Activated CD8-positive, alpha-beta memory T cell treated with anti-CD3 and anti-CD28 coated beads for 48 hours (primary cell): ENCODE measurements at regions not wholly inside any gene's neighbourhood (a gene's known extent, or its start where the extent isn't known, plus 50 kb on each side); places are given as distances from the start of the nearest gene placed in this dataset.

Source experiments
- DNase-seq, 3 experiments: peaks; one replicate each; pipeline ENCODE4 v3.0.0-alpha.2; 2020; ENCODE audit warnings: low read depth in 2 of 3, low spot score in 2 of 3

GRCh38 chr13:22082437-22083100 is 411.7 kb downstream of the FGF9 start:
- no peak for DNase-seq

GRCh38 chr13:22085001-22085400 is 414.1 kb downstream of the FGF9 start:
- DNase-seq, result no peak

GRCh38 chr13:22086597-22087330 is 415.9 kb downstream of the FGF9 start:
- DNase-seq, result no peak

GRCh38 chr13:22090106-22090505 is 419.2 kb downstream of the FGF9 start:
- no peak for DNase-seq

- DNase-seq, result no peak
Measured at GRCh38 chr13:22091222-22091970, 420.5 kb downstream of the FGF9 start.

GRCh38 chr13:22091971-22092300 is 421.1 kb downstream of the FGF9 start:
- DNase-seq, result no peak

- no peak for DNase-seq
Measured at GRCh38 chr13:22092791-22093560, 422.1 kb downstream of the FGF9 start.

GRCh38 chr13:22095794-22096193 is 424.9 kb downstream of the FGF9 start:
- DNase-seq, result no peak

- no peak for DNase-seq
Measured at GRCh38 chr13:22099585-22099984, 428.7 kb downstream of the FGF9 start.

GRCh38 chr13:22102271-22102670 is 431.4 kb downstream of the FGF9 start:
- no peak for DNase-seq

GRCh38 chr13:22103046-22104027 is 432.5 kb downstream of the FGF9 start:
- no peak for DNase-seq

- no peak for DNase-seq
Measured at GRCh38 chr13:22106058-22106457, 435.2 kb downstream of the FGF9 start.

GRCh38 chr13:22107549-22107948 is 436.7 kb downstream of the FGF9 start:
- no peak for DNase-seq

GRCh38 chr13:22108283-22108942 is 437.5 kb downstream of the FGF9 start:
- DNase-seq, result no peak

- no peak for DNase-seq
Measured at GRCh38 chr13:22108979-22109378, 438.1 kb downstream of the FGF9 start.

GRCh38 chr13:22110368-22110767 is 439.5 kb downstream of the FGF9 start:
- no peak for DNase-seq

- DNase-seq, result no peak
Measured at GRCh38 chr13:22111152-22111783, 440.4 kb downstream of the FGF9 start.

- no peak for DNase-seq
Measured at GRCh38 chr13:22111961-22112360, 441.1 kb downstream of the FGF9 start.
